ENCODE measurements at regions not wholly inside any gene's neighbourhood (a gene's known extent, or its start where the extent isn't known, plus 50 kb on each side); places are given as distances from the start of the nearest gene placed in this dataset.

- no peak for TF ChIP-seq EP300 (IDR thresholded peaks at IDR 0.05; ENCODE audit: borderline replicate concordance in 1 of 2, control insufficient read depth in 1 of 2, low read depth in 2 of 2, low read length in 2 of 2)
- no peak for TF ChIP-seq ZNF24 (IDR thresholded peaks at IDR 0.05)
- no peak for TF ChIP-seq HDAC2 (IDR thresholded peaks at IDR 0.05)
- TF ChIP-seq NR2C2 (IDR thresholded peaks at IDR 0.05; ENCODE audit: borderline replicate concordance, control insufficient read depth, insufficient read length, low read depth): no peak
- no peak for TF ChIP-seq POLR2AphosphoS5 (IDR thresholded peaks at IDR 0.05; ENCODE audit: low read length)
- TF ChIP-seq RAD21 (IDR thresholded peaks at IDR 0.05; ENCODE audit: insufficient read depth, low read depth, low read length): no peak
- TF ChIP-seq ATF3 (IDR thresholded peaks at IDR 0.05; ENCODE audit: borderline replicate concordance, extremely low read depth, low read depth, low read length): no peak
- TF ChIP-seq TCF7 (IDR thresholded peaks at IDR 0.05; ENCODE audit: borderline replicate concordance): no peak
- TF ChIP-seq, protein P1, sequence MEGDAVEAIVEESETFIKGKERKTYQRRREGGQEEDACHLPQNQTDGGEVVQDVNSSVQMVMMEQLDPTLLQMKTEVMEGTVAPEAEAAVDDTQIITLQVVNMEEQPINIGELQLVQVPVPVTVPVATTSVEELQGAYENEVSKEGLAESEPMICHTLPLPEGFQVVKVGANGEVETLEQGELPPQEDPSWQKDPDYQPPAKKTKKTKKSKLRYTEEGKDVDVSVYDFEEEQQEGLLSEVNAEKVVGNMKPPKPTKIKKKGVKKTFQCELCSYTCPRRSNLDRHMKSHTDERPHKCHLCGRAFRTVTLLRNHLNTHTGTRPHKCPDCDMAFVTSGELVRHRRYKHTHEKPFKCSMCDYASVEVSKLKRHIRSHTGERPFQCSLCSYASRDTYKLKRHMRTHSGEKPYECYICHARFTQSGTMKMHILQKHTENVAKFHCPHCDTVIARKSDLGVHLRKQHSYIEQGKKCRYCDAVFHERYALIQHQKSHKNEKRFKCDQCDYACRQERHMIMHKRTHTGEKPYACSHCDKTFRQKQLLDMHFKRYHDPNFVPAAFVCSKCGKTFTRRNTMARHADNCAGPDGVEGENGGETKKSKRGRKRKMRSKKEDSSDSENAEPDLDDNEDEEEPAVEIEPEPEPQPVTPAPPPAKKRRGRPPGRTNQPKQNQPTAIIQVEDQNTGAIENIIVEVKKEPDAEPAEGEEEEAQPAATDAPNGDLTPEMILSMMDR (IDR thresholded peaks at IDR 0.05 in 2 of 3, conservative IDR thresholded peaks at IDR 0.05 in 1 of 3; ENCODE audit: control insufficient read depth in 2 of 3, extremely low read depth in 1 of 3, insufficient read depth in 1 of 3, low read depth in 3 of 3, low read length in 3 of 3): no peak
- TF ChIP-seq JUNB (IDR thresholded peaks at IDR 0.05): no peak
Measured at GRCh38 chr4:28105271-28105859, 1244.7 kb downstream of the STIM2 start.

Measured in GM12878 (cell line).